22Rv1 (cell line): ENCODE measurements at regions not wholly inside any gene's neighbourhood (a gene's known extent, or its start where the extent isn't known, plus 50 kb on each side); places are given as distances from the start of the nearest gene placed in this dataset.
A peak's percentile ranks its signal among the peaks of the same experiment; 100 is the strongest.

Experiments
- ZFX ChIP-seq: fragments of 450-650 bp; IDR thresholded peaks from 2 replicates; pipeline ENCODE4 v1.6.1; 2017; ENCODE audit warnings: antibody characterized with exemption, borderline replicate concordance
- TF ChIP-seq, protein P1 (sequence below): fragments of 450-650 bp; IDR thresholded peaks from 2 replicates; pipeline ENCODE4 v1.5.1; 2017; ENCODE audit warnings: mild to moderate bottlenecking

DNA sequence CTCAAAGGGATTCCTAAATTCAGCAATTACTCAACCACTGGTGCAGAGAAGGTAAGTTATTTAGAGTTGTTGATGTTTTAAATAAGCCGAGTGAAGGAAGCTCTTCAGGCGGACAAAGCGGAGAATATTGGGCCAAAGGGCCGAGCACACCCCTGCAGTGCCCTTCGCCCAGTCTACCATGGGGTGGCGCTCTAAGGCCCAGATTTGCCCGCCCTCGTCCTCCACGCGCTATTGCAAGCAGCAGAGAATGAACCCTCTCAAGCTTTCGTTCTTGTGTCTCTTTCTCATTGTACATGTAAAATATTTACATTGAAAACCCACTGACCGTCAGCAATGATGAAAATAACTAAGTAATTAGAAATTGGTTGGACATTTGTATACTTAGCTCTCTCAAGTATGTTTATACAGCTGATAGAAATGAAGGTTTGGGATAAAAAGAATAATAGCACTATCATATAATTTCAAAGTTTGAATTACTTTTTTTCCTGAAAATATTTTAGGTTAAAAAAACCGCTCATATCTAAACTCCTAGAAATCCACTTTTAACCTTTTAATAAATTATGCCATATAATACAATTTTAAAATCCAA is 195.0 kb upstream of the CEP162 start:
- TF ChIP-seq, protein P1, sequence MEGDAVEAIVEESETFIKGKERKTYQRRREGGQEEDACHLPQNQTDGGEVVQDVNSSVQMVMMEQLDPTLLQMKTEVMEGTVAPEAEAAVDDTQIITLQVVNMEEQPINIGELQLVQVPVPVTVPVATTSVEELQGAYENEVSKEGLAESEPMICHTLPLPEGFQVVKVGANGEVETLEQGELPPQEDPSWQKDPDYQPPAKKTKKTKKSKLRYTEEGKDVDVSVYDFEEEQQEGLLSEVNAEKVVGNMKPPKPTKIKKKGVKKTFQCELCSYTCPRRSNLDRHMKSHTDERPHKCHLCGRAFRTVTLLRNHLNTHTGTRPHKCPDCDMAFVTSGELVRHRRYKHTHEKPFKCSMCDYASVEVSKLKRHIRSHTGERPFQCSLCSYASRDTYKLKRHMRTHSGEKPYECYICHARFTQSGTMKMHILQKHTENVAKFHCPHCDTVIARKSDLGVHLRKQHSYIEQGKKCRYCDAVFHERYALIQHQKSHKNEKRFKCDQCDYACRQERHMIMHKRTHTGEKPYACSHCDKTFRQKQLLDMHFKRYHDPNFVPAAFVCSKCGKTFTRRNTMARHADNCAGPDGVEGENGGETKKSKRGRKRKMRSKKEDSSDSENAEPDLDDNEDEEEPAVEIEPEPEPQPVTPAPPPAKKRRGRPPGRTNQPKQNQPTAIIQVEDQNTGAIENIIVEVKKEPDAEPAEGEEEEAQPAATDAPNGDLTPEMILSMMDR, result peak; percentile 80
- TF ChIP-seq ZFX, result no peak
